ENCODE measurements at regions not wholly inside any gene's neighbourhood (a gene's known extent, or its start where the extent isn't known, plus 50 kb on each side); places are given as distances from the start of the nearest gene placed in this dataset.

- TF ChIP-seq CTCF (IDR thresholded peaks at IDR 0.05 in 8 of 11, conservative IDR thresholded peaks at IDR 0.05 in 3 of 11) (no peak), POLR2AphosphoS5 (IDR thresholded peaks at IDR 0.05) (no peak), POLR2A (IDR thresholded peaks at IDR 0.05) (no peak)
Measured at GRCh38 chr20:4068708-4069107, 53.4 kb upstream of the RNF24 start.

Measured in spleen (tissue), 7 donors.